ENCODE measurements at regions not wholly inside any gene's neighbourhood (a gene's known extent, or its start where the extent isn't known, plus 50 kb on each side); places are given as distances from the start of the nearest gene placed in this dataset.

GRCh38 chr11:133681901-133682300, 149.6 kb upstream of the OPCML start:
- ChIA-PET POLR2A (no interaction called here), CTCF (interaction anchor here (0.6 kb wide), 1 partner anchor 70 kb away, joined by 3 read pairs; no protein-coding TSS in a partner anchor)
- Histone ChIP-seq H3K27ac (ENCODE audit: low read length) (no peak overlapping the region), H3K4me1 (ENCODE audit: control insufficient read depth, insufficient read depth, low read length) (no peaks in the 10 kb centered on the region), H3K27me3 (ENCODE audit: control insufficient read depth, insufficient read depth, low read length) (no peaks in the 10 kb centered on the region), H3K4me3 (ENCODE audit: low read depth in 2 of 2, low read length in 2 of 2) (no peak overlapping the region), H3K9me3 (ENCODE audit: control insufficient read depth, insufficient read depth, low read depth, low read length) (no peaks in the 10 kb centered on the region), H3K36me3 (ENCODE audit: control insufficient read depth, insufficient read depth, low read length) (no peaks in the 10 kb centered on the region)
- BruUV-seq (replicated peaks), result no TSS peak
- TF ChIP-seq SIN3A (IDR thresholded peaks at IDR 0.05; ENCODE audit: borderline replicate concordance, insufficient read depth, low read depth, low read length), result no peak
- no peak for TF ChIP-seq POLR2AphosphoS5 (IDR thresholded peaks at IDR 0.05; ENCODE audit: low read depth, low read length)
- TF ChIP-seq CTCF (IDR thresholded peaks at IDR 0.05), result no peak
- no peak for ATAC-seq
- intact Hi-C loops (cut with micrococcal nuclease; ENCODE audit: unreplicated experiment), result no loop called here
- in situ Hi-C loops (cut with HindIII; ENCODE audit: low pct_unique_long_range_greater_than_20kb, low sequenced_read_pairs), result no loop called here
- DNase-seq (ENCODE audit: low read depth, low spot score), result no peak

- no TSS peak for BruUV-seq (replicated peaks)
- intact Hi-C loops (cut with micrococcal nuclease; ENCODE audit: unreplicated experiment), result no loop called here
Observed at GRCh38 chr11:133679896-133680295, 147.6 kb upstream of the OPCML start.

More at GRCh38 chr11:133679896-133680295, 147.6 kb upstream of the OPCML start:
- Histone ChIP-seq H3K27me3 (ENCODE audit: control insufficient read depth, insufficient read depth, low read length) (no peaks in the 10 kb centered on the region), H3K4me3 (ENCODE audit: low read depth in 2 of 2, low read length in 2 of 2) (no peak overlapping the region), H3K27ac (ENCODE audit: low read length) (no peak overlapping the region), H3K9me3 (ENCODE audit: control insufficient read depth, insufficient read depth, low read depth, low read length) (no peaks in the 10 kb centered on the region), H3K4me1 (ENCODE audit: control insufficient read depth, insufficient read depth, low read length) (no peaks in the 10 kb centered on the region), H3K36me3 (ENCODE audit: control insufficient read depth, insufficient read depth, low read length) (no peaks in the 10 kb centered on the region)
- ChIA-PET CTCF (no interaction called here), POLR2A (no interaction called here)
- TF ChIP-seq SIN3A (IDR thresholded peaks at IDR 0.05; ENCODE audit: borderline replicate concordance, insufficient read depth, low read depth, low read length), result no peak
- TF ChIP-seq POLR2AphosphoS5 (IDR thresholded peaks at IDR 0.05; ENCODE audit: low read depth, low read length), result no peak
- no peak for TF ChIP-seq CTCF (IDR thresholded peaks at IDR 0.05)
- TF ChIP-seq TCF7L2 (IDR thresholded peaks at IDR 0.05; ENCODE audit: low read depth, low read length), result no peak
- no peak for TF ChIP-seq REST (IDR thresholded peaks at IDR 0.05; ENCODE audit: insufficient read depth in 1 of 2, low read depth in 2 of 2, low read length in 1 of 2)
- DNase-seq (ENCODE audit: low read depth, low spot score) (no peak), ATAC-seq (no peak)
- in situ Hi-C loops (cut with HindIII; ENCODE audit: low pct_unique_long_range_greater_than_20kb, low sequenced_read_pairs), result no loop called here

Measured in Panc1 (cell line).